ENCODE measurements at regions not wholly inside any gene's neighbourhood (a gene's known extent, or its start where the extent isn't known, plus 50 kb on each side); places are given as distances from the start of the nearest gene placed in this dataset.

DNA sequence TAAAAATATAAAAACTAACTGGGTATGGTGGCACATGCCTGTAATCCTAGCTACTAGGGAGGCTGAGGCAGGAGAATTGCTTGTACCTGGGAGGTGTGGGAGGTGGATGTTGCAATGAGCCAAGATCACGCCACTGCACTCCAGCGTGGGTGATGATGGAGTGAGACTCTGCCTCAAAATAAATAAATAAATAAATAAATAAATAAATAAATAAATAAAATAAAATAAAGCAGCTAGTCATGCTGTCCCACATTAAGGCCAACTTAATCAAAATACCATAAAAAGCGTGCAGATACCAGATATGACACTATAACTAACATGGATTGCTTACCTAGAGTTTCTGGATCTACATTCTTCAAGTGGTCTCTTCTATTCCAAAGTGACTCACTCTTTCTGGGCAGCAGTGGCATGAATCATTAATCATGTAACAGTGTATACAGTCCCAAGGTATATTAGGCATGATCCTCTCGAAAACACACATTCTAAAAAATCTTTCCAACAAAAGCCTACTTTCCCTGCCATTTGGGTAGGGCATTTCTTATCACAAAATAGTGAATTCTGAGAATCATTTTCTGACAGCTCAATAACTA lies 187.1 kb downstream of the ELAVL2 start:
- no peaks in the 10 kb centered on the region for H3K27me3 ChIP-seq (ENCODE audit: control insufficient read depth, insufficient read depth, low read length)
- ATAC-seq (ENCODE audit: low read depth in 2 of 2) (no peak), DNase-seq (no peak)
- H3K4me1 ChIP-seq (ENCODE audit: control insufficient read depth, insufficient read depth, low read length, poor library complexity, severe bottlenecking) = no peaks in the 10 kb centered on the region
- H3K9me3 ChIP-seq (ENCODE audit: control insufficient read depth in 2 of 2, low read length in 2 of 2) = peaks cover 6% of the 10 kb centered on the region in 2 experiments
- H3K36me3 Mint-ChIP-seq = no peaks in the 10 kb centered on the region
- H3K4me3 Mint-ChIP-seq = no peak overlapping the region
- H3K27ac ChIP-seq (ENCODE audit: insufficient read depth, low read length, poor library complexity, severe bottlenecking) = no peak overlapping the region
- no peaks in the 10 kb centered on the region for H3K27me3 Mint-ChIP-seq
- H3K4me3 ChIP-seq (ENCODE audit: low read depth, low read length) = no peak overlapping the region
- no peaks in the 10 kb centered on the region for H3K36me3 ChIP-seq (ENCODE audit: control insufficient read depth, insufficient read depth, low read length)
- H3K27ac Mint-ChIP-seq = no peak overlapping the region
- H3K4me1 Mint-ChIP-seq = no peaks in the 10 kb centered on the region
- H3K9me3 Mint-ChIP-seq = peaks cover 0 to 19% (median 7%) of the 10 kb centered on the region in 7 donors
